GM10248 (cell line): ENCODE measurements at regions not wholly inside any gene's neighbourhood (a gene's known extent, or its start where the extent isn't known, plus 50 kb on each side); places are given as distances from the start of the nearest gene placed in this dataset.

Experiments
- CTCF ChIA-PET: fragments of 300-600 bp; sonication (Branson Sonifier 250); formaldehyde crosslinking; extraction: SDS; loops from one replicate; lab custom pipeline; 2021; ENCODE audit warnings: antibody characterized with exemption; lab: Yijun Ruan, JAX
- POLR2A ChIA-PET: fragments of 350-650 bp; sonication (Branson Sonifier 250); formaldehyde crosslinking; extraction: SDS; loops from one replicate; lab custom pipeline; 2020; ENCODE audit warnings: antibody characterized with exemption; lab: Yijun Ruan, JAX
- DNase-seq: peaks from one replicate; pipeline ENCODE4 v3.0.0; 2012; ENCODE audit errors: extremely low spot score
- CTCF ChIP-seq: IDR thresholded peaks from 2 replicates; pipeline ENCODE4 v1.5.1; 2012; ENCODE audit warnings: mild to moderate bottlenecking, low read depth; ENCODE audit errors: extremely low read depth, missing control alignments, control extremely low read depth

- ChIA-PET CTCF (interaction anchor here (0.8 to 1.5 kb wide), 4 partner anchors 26 to 220 kb away, joined by 3 to 10 read pairs (median 4); no protein-coding TSS in a partner anchor), POLR2A (no interaction called here)
- TF ChIP-seq CTCF, result no peak
- no peak for DNase-seq
Observed at GRCh38 chr1:245016700-245017099, 138.1 kb upstream of the KIF26B start.

- POLR2A ChIA-PET, result no interaction called here
- CTCF ChIA-PET, result no interaction called here
- no peak for DNase-seq
- TF ChIP-seq CTCF, result no peak
Observed at GRCh38 chr1:245015031-245015430, 139.8 kb upstream of the KIF26B start.

- ChIA-PET CTCF (interaction anchor here (1.2 kb wide), 1 partner anchor 15 kb away, joined by 3 read pairs; no protein-coding TSS in a partner anchor), POLR2A (no interaction called here)
- no peak for DNase-seq
- no peak for TF ChIP-seq CTCF
Observed at GRCh38 chr1:245014247-245015029, 140.3 kb upstream of the KIF26B start.

- ChIA-PET POLR2A (interaction anchor here (0.6 kb wide), 1 partner anchor 14 kb away, joined by 3 read pairs; no protein-coding TSS in a partner anchor), CTCF (interaction anchor here (1.5 to 1.6 kb wide), 2 partner anchors 33 to 213 kb away, joined by 3 to 8 read pairs; no protein-coding TSS in a partner anchor)
- TF ChIP-seq CTCF, result no peak
- DNase-seq, result no peak
Observed at GRCh38 chr1:245010018-245010614, 144.7 kb upstream of the KIF26B start.

GRCh38 chr1:245008761-245009160, 144.4 kb upstream of the HNRNPU start:
- ChIA-PET CTCF (interaction anchor here (1.6 to 3.0 kb wide), 2 partner anchors 33 to 212 kb away, joined by 3 to 14 read pairs; no protein-coding TSS in a partner anchor), POLR2A (no interaction called here)
- no peak for DNase-seq
- no peak for TF ChIP-seq CTCF

GRCh38 chr1:245007852-245008251, 143.5 kb upstream of the HNRNPU start:
- TF ChIP-seq CTCF, result no peak
- no peak for DNase-seq
- POLR2A ChIA-PET, result no interaction called here
- CTCF ChIA-PET, result interaction anchor here (1.1 to 3.0 kb wide), 5 partner anchors 13 to 206 kb away, joined by 3 to 14 read pairs (median 4); no protein-coding TSS in a partner anchor
